ENCODE measurements at regions not wholly inside any gene's neighbourhood (a gene's known extent, or its start where the extent isn't known, plus 50 kb on each side); places are given as distances from the start of the nearest gene placed in this dataset.

DNA sequence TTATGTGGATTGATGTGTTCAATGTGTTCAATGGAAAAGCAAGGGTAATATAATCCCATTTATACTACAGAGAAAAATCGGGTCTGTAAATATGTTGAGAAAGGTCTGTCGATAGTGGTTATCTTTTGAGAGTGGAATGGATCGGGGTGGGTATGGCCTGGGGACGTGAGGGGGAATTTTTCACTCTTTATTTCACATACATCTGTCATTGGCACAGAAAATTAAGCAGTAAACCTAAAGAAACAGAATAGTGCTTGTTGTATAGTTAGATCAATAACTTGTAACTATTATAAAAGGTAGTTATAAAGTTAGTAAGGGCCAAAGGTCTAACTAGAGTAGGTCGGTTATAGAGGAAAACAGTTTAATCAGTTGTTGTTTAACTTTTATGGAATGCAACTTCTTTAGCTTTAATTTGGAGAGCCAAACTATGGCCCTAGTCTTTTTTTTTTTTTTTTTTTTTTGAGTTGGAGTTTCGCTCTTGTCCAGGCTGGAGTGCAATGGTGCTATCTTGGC is 66.1 kb upstream of the ABL1 start:
- DNase-seq (ENCODE audit: low read depth in 1 of 2, low spot score in 1 of 2) (no peak), FAIRE-seq (no peak), ATAC-seq (no peak)
- TF ChIP-seq CBX8 (IDR thresholded peaks at IDR 0.05) = no peak
- TF ChIP-seq ZC3H11A (IDR thresholded peaks at IDR 0.05) = no peak
- TF ChIP-seq MAX (IDR thresholded peaks at IDR 0.05) = no peak
- no peak for TF ChIP-seq CEBPB (IDR thresholded peaks at IDR 0.05)
- TF ChIP-seq ESRRA (IDR thresholded peaks at IDR 0.05; ENCODE audit: borderline replicate concordance, low read length) = no peak
- no peak for TF ChIP-seq SMC3 (IDR thresholded peaks at IDR 0.05)
- TF ChIP-seq NR3C1 (IDR thresholded peaks at IDR 0.05) = no peak
- TF ChIP-seq RFX5 (IDR thresholded peaks at IDR 0.05) = no peak
- TF ChIP-seq POLR2A (IDR thresholded peaks at IDR 0.05; ENCODE audit: low read length) = no peak
- no peak for TF ChIP-seq HEYL (CRISPR knock-in tag; IDR thresholded peaks at IDR 0.05)
- TF ChIP-seq HDAC2 (IDR thresholded peaks at IDR 0.05) = no peak
- H3K4me1 ChIP-seq = 0 out of 3 replicates have a peak, but pooled peaks cover 6% of the 10 kb centered on the region
- H3K4me2 ChIP-seq = no peak overlapping the region
- H3K9me3 ChIP-seq = no peaks in the 10 kb centered on the region
- CTCF ChIA-PET = interaction anchor here (1.0 to 25.0 kb wide), 8 partner anchors 10 to 194 kb away, joined by 3 to 454 read pairs (median 8); no protein-coding TSS in a partner anchor
- no peak overlapping the region for H3K27ac ChIP-seq
- WGBS (ENCODE audit: missing lambda C conversion rate) = 70% methylated on average over 6 of the region's 6 CpGs
- H3K4me3 ChIP-seq = no peak overlapping the region
- POLR2A ChIA-PET = no interaction called here

DNA sequence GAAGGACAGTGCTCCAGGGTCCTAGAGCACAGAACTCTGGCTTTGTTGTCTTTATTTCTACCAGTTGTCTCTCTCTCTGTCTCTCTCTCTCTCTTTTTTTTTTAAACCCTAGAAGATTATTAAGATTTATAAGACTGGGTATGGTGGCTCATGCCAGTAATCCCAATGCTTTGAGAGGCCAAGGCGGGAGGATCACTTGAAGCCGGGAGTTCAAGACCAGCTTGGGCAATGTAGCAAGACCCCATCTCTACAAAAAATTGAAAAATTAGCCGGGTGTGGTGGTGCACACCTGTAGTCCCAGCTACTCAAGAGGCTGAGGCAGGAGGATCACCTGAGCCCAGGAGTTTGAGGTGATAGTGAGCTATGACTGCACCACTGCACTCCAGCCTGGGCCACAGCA is 65.0 kb upstream of the ABL1 start:
- ATAC-seq = no peak
- 86% methylated on average over 3 of the region's 3 CpGs for WGBS (ENCODE audit: missing lambda C conversion rate)
- DNase-seq (ENCODE audit: low read depth in 1 of 2, low spot score in 1 of 2) = no peak
- CTCF ChIA-PET = interaction anchor here (0.7 to 25.0 kb wide), 7 partner anchors 9 to 276 kb away, joined by 3 to 454 read pairs (median 3); no protein-coding TSS in a partner anchor
- Histone ChIP-seq H3K9me3 (peaks cover 7% of the 10 kb centered on the region; the same call in 1 of the 3 replicates), H3K4me2 (no peak overlapping the region), H3K27ac (no peak overlapping the region), H3K4me3 (no peak overlapping the region), H3K4me1 (0 out of 3 replicates have a peak, but pooled peaks cover 6% of the 10 kb centered on the region)
- TF ChIP-seq BHLHE40 (IDR thresholded peaks at IDR 0.05; ENCODE audit: low read depth, low read length) (no peak), USF2 (IDR thresholded peaks at IDR 0.05) (no peak), POLR2AphosphoS2 (conservative IDR thresholded peaks at IDR 0.05; ENCODE audit: low read length) (no peak), CHD4 (IDR thresholded peaks at IDR 0.05; ENCODE audit: borderline replicate concordance) (no peak), ZNF302 (CRISPR knock-in tag; IDR thresholded peaks at IDR 0.05) (no peak), RCOR1 (IDR thresholded peaks at IDR 0.05; ENCODE audit: low read depth, low read length) (no peak), FOXS1 (CRISPR knock-in tag; IDR thresholded peaks at IDR 0.05) (no peak), NR3C1 (IDR thresholded peaks at IDR 0.05) (no peak), RNF2 (IDR thresholded peaks at IDR 0.05; ENCODE audit: borderline replicate concordance, low read depth) (no peak), JUN (IDR thresholded peaks at IDR 0.05) (no peak), MYC (IDR thresholded peaks at IDR 0.05; ENCODE audit: borderline replicate concordance, low read length) (no peak), KDM1A (IDR thresholded peaks at IDR 0.05; ENCODE audit: low read depth) (no peak), CTCF (IDR thresholded peaks at IDR 0.05) (no peak), RARB (CRISPR knock-in tag; IDR thresholded peaks at IDR 0.05) (no peak), SREBF2 (IDR thresholded peaks at IDR 0.05) (no peak), GATA3 (IDR thresholded peaks at IDR 0.05; ENCODE audit: borderline replicate concordance) (no peak)
- TF ChIP-seq, protein P1, sequence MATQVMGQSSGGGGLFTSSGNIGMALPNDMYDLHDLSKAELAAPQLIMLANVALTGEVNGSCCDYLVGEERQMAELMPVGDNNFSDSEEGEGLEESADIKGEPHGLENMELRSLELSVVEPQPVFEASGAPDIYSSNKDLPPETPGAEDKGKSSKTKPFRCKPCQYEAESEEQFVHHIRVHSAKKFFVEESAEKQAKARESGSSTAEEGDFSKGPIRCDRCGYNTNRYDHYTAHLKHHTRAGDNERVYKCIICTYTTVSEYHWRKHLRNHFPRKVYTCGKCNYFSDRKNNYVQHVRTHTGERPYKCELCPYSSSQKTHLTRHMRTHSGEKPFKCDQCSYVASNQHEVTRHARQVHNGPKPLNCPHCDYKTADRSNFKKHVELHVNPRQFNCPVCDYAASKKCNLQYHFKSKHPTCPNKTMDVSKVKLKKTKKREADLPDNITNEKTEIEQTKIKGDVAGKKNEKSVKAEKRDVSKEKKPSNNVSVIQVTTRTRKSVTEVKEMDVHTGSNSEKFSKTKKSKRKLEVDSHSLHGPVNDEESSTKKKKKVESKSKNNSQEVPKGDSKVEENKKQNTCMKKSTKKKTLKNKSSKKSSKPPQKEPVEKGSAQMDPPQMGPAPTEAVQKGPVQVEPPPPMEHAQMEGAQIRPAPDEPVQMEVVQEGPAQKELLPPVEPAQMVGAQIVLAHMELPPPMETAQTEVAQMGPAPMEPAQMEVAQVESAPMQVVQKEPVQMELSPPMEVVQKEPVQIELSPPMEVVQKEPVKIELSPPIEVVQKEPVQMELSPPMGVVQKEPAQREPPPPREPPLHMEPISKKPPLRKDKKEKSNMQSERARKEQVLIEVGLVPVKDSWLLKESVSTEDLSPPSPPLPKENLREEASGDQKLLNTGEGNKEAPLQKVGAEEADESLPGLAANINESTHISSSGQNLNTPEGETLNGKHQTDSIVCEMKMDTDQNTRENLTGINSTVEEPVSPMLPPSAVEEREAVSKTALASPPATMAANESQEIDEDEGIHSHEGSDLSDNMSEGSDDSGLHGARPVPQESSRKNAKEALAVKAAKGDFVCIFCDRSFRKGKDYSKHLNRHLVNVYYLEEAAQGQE (IDR thresholded peaks at IDR 0.05) = no peak
- POLR2A ChIA-PET = no interaction called here
- no peak for FAIRE-seq
